Omental fat pad (tissue), 3 donors: ENCODE measurements at regions not wholly inside any gene's neighbourhood (a gene's known extent, or its start where the extent isn't known, plus 50 kb on each side); places are given as distances from the start of the nearest gene placed in this dataset.
"Not testable (repeated sequence)": the region's sequence is repeated elsewhere in the genome, so short reads cannot be mapped to it uniquely, and the experiment has no call there.

ENCODE experiments used
- ATAC-seq: fragments of 150-250 bp; one replicate; pipeline ENCODE4 v1.9.1; 2016; ENCODE audit warnings: mild to moderate bottlenecking, moderate library complexity; ENCODE audit not compliant: low FRiP score
- DNase-seq: peaks from one replicate; pipeline ENCODE4 v3.0.0-alpha.2; 2019; ENCODE audit warnings: low spot score
- CTCF ChIP-seq, 3 donors: fragments of 450-650 bp; IDR thresholded peaks; one replicate each; pipeline ENCODE4 v1.5.1; 2016 to 2017; ENCODE audit warnings: antibody characterized with exemption in 3 of 3, mild to moderate bottlenecking in 3 of 3, moderate library complexity in 2 of 3

GRCh38 chr1:94296018-94296417, 58.6 kb upstream of the ARHGAP29 start:
- TF ChIP-seq CTCF (IDR thresholded peaks at IDR 0.05): no peak
- DNase-seq (no peak), ATAC-seq (no peak)

GRCh38 chr1:94292978-94293377, 55.6 kb upstream of the ARHGAP29 start:
- not testable (repeated sequence) for ATAC-seq, DNase-seq

- not testable (repeated sequence) for ATAC-seq
Observed at GRCh38 chr1:94289244-94289643, 51.9 kb upstream of the ARHGAP29 start.

More at GRCh38 chr1:94289244-94289643, 51.9 kb upstream of the ARHGAP29 start:
- DNase-seq: not testable (repeated sequence)
